ENCODE measurements at regions not wholly inside any gene's neighbourhood (a gene's known extent, or its start where the extent isn't known, plus 50 kb on each side); places are given as distances from the start of the nearest gene placed in this dataset.

DNA sequence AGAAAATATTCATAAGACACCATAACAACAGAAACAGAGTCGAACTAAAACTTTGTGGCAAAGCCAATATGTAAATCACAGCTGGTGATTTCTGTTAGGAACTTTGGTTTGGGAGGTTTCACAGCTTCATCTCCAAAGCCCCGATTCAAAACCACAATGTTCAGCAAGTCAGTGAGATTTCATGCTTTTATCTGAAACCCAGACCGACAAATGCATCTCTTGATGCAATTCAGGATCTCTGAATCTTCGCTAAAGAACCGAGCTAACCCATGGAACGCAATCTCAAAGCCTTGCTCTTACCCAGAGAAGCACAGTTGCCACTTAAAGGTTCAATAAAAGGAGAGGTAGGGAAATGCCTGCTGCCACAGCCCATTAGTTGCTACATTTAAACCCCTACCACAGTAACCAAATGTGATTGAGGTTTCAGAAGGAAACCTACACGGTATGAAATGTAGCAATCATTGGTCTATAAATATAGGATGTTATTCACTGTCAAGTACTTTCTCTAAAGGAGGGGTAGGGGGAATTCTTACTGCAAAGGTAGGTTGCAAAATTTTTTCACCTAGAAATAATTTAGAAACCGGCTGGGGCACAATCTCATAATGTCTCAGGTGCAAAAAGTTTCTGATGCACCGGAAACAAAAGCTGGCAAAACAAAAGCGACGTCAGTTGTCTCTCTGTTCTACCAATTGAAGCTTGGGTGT is 381.0 kb upstream of the ARID1B start:
- H3K4me3 Mint-ChIP-seq = no peak overlapping the region
- peaks cover 10% of the 10 kb centered on the region; the same call in 1 of the 2 replicates for H3K9me3 Mint-ChIP-seq
- TF ChIP-seq, protein P1, sequence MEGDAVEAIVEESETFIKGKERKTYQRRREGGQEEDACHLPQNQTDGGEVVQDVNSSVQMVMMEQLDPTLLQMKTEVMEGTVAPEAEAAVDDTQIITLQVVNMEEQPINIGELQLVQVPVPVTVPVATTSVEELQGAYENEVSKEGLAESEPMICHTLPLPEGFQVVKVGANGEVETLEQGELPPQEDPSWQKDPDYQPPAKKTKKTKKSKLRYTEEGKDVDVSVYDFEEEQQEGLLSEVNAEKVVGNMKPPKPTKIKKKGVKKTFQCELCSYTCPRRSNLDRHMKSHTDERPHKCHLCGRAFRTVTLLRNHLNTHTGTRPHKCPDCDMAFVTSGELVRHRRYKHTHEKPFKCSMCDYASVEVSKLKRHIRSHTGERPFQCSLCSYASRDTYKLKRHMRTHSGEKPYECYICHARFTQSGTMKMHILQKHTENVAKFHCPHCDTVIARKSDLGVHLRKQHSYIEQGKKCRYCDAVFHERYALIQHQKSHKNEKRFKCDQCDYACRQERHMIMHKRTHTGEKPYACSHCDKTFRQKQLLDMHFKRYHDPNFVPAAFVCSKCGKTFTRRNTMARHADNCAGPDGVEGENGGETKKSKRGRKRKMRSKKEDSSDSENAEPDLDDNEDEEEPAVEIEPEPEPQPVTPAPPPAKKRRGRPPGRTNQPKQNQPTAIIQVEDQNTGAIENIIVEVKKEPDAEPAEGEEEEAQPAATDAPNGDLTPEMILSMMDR (IDR thresholded peaks at IDR 0.05) = no peak

DNA sequence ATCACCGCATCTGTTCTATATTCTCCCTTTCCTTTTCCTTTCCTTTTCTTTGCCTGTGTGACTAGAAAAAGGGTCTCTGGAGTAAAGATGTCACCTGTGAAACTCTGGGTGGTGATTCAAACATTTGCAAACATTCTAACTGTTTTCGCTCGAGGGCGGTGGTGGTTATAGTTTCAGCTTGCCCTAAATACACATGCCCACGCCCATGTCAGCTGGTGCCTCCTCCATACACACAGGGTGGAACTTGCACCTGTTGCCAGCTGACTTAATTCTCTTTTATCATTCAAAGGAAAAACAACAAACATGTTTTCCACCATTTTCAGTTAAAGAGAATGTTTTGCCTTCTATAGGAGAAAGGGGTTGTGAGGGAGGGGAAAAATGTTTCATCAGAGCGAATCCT is 381.9 kb upstream of the ARID1B start:
- peaks cover 11% of the 10 kb centered on the region for H3K27me3 Mint-ChIP-seq (ENCODE audit: insufficient read depth)
- H3K4me1 Mint-ChIP-seq (ENCODE audit: low read depth) = peaks cover 8% of the 10 kb centered on the region
- no peak overlapping the region for H3K4me3 Mint-ChIP-seq
- H3K36me3 Mint-ChIP-seq (ENCODE audit: low read depth) = no peaks in the 10 kb centered on the region
- H3K27ac Mint-ChIP-seq = no peak overlapping the region
- DNase-seq = no peak
- peaks cover 10% of the 10 kb centered on the region; the same call in 1 of the 2 replicates for H3K9me3 Mint-ChIP-seq
- TF ChIP-seq, protein P1 (IDR thresholded peaks at IDR 0.05) = no peak

More for the DNA sequence above, 381.0 kb upstream of the ARID1B start:
- Mint-ChIP-seq H3K4me1 (ENCODE audit: low read depth) (no peaks in the 10 kb centered on the region; the same call in 1 of the 2 replicates), H3K36me3 (ENCODE audit: low read depth) (no peaks in the 10 kb centered on the region), H3K27me3 (ENCODE audit: insufficient read depth) (peaks cover 11% of the 10 kb centered on the region), H3K27ac (no peak overlapping the region)
- no peak for DNase-seq

DNA sequence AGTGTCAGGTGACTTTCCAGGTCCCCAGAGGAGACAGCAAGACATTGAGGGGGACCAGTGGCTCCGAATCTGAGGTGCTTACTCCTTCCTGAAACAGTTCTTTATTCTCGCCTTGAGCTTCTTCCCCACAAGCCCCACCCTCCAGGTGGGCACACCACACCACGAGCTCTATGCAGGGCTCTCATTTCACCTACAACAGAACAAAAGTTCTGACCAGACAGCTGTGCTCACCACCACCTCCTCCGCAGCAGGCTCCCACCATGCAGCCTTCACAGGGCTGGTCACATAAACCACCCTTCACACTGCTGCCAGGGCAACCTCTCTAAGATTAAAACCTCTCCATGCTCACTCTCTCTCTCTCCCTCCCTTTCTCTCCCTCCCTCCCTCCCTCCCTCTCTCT is 384.5 kb upstream of the ARID1B start:
- no peaks in the 10 kb centered on the region for H3K36me3 Mint-ChIP-seq (ENCODE audit: low read depth)
- peaks cover 7% of the 10 kb centered on the region; the same call in 1 of the 2 replicates for H3K27me3 Mint-ChIP-seq (ENCODE audit: insufficient read depth)
- DNase-seq = no peak
- no peak overlapping the region for H3K4me3 Mint-ChIP-seq
- no peak overlapping the region for H3K27ac Mint-ChIP-seq
- peaks cover 4% of the 10 kb centered on the region; the same call in 1 of the 2 replicates for H3K9me3 Mint-ChIP-seq
- TF ChIP-seq, protein P1 (IDR thresholded peaks at IDR 0.05) = no peak
- peaks cover 8% of the 10 kb centered on the region for H3K4me1 Mint-ChIP-seq (ENCODE audit: low read depth)

DNA sequence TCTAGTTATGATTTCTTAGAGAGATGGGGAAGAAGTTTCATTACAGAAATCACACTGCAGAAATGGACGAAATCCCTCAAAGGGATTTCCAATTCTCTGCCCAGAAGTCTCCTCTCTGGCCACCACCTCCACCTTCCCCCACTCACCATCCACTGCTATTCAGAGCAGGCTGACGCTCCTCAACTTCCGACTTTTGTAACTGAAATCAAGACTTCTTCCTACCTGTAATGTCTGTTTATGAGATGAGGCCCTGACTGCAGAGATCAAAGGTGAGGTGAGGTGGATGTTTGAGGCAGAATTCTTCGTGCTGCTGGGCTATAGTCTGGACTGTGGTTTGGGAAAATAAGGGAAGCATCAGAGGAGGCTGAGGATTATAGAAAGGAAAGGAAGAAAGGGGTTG is 385.2 kb upstream of the ARID1B start:
- Mint-ChIP-seq H3K27ac (no peak overlapping the region), H3K36me3 (ENCODE audit: low read depth) (no peaks in the 10 kb centered on the region), H3K4me3 (no peak overlapping the region), H3K27me3 (ENCODE audit: insufficient read depth) (peaks cover 3% of the 10 kb centered on the region; the same call in 1 of the 2 replicates), H3K9me3 (peaks cover 4% of the 10 kb centered on the region; the same call in 1 of the 2 replicates), H3K4me1 (ENCODE audit: low read depth) (peaks cover 8% of the 10 kb centered on the region)
- DNase-seq = no peak
- TF ChIP-seq, protein P1 (IDR thresholded peaks at IDR 0.05) = no peak

DNA sequence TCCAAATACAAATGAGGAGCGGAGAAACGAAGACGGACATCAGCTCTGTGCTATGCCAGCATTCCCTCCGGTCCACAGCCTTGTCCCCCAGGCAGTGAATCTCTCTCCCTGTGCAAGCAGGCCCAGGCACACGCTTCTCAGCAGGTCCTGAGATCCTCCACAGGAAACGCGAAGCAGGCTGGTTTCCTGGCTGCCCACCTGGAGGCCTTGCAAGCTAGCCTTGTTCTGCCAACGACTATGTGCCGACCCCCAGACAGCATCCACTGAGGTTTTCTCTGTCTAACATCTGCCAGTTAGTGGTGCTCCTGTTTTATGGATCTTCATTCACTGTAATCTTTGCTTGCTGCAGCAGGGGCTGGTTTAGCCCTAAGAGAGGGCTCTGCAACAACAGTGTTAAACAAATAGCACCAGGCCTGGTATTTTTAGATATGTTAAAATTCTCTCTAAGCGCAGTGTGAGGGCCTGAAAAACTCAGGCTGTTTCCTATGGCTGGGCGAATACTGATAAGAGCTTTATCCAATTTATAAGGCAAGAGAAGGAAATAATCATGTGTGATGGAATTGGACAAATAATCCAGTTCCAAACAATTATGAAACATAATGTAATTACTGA is 386.0 kb upstream of the ARID1B start:
- Mint-ChIP-seq H3K27me3 (ENCODE audit: insufficient read depth) (peaks cover 3% of the 10 kb centered on the region; the same call in 1 of the 2 replicates), H3K4me1 (ENCODE audit: low read depth) (peaks cover 8% of the 10 kb centered on the region), H3K4me3 (no peak overlapping the region), H3K27ac (no peak overlapping the region), H3K9me3 (peaks cover under 1% of the 10 kb centered on the region; the same call in 1 of the 2 replicates), H3K36me3 (ENCODE audit: low read depth) (no peaks in the 10 kb centered on the region)
- TF ChIP-seq, protein P1 (IDR thresholded peaks at IDR 0.05) = no peak
- DNase-seq = no peak

Measured in HFFc6 (cell line).